Upper lobe of right lung (tissue), 1 donor: ENCODE measurements at regions not wholly inside any gene's neighbourhood (a gene's known extent, or its start where the extent isn't known, plus 50 kb on each side); places are given as distances from the start of the nearest gene placed in this dataset.
"Not testable (repeated sequence)": the region's sequence is repeated elsewhere in the genome, so short reads cannot be mapped to it uniquely, and the experiment has no call there.

ENCODE experiments used
- ATAC-seq: fragments of 200-7000 bp; cut with Tn5 transposase; one replicate; pipeline ENCODE4 v1.9.1; 2020; ENCODE audit warnings: mild to moderate bottlenecking, moderate library complexity
- DNase-seq: peaks from one replicate; pipeline ENCODE4 v3.0.0-alpha.2; 2020
- H3K27ac ChIP-seq: fragments of 200-600 bp; one replicate; pipeline ENCODE4 v1.8.0; 2022
- H3K27me3 ChIP-seq: fragments of 200-600 bp; one replicate; pipeline ENCODE4 v1.8.0; 2022; ENCODE audit warnings: mild to moderate bottlenecking
- H3K36me3 ChIP-seq: fragments of 200-600 bp; one replicate; pipeline ENCODE4 v1.8.0; 2022
- H3K4me1 ChIP-seq: fragments of 200-600 bp; one replicate; pipeline ENCODE4 v1.8.0; 2022
- H3K4me3 ChIP-seq: fragments of 200-600 bp; one replicate; pipeline ENCODE4 v1.8.0; 2022; ENCODE audit warnings: mild to moderate bottlenecking
- H3K9me3 ChIP-seq: fragments of 200-600 bp; one replicate; pipeline ENCODE4 v1.8.0; 2022
- CTCF ChIP-seq: fragments of 200-600 bp; IDR thresholded peaks from one replicate; pipeline ENCODE4 v1.8.0; 2022; ENCODE audit warnings: antibody characterized with exemption
- intact Hi-C: fragments of 100-400 bp; cut with DNase I; formaldehyde crosslinking; loops from one replicate; pipeline ENCODE4 v1.11.0; 2022
- donor health status: DM: no; HTN: yes; CAD: no; lungs with severe emphysema.

GRCh38 chr20:30376767-30377658 is 880.5 kb upstream of the DEFB115 start:
- peak; percentile 76 for TF ChIP-seq CTCF
- DNase-seq (peak; percentile 94), ATAC-seq (peak; percentile 100)
- intact Hi-C loops, result no loop called here
- peak overlapping the region; percentile 89 for H3K27ac ChIP-seq
- no peaks in the 10 kb centered on the region for H3K4me1 ChIP-seq
- H3K9me3 ChIP-seq, result no peaks in the 10 kb centered on the region
- H3K27me3 ChIP-seq, result no peaks in the 10 kb centered on the region
- no peaks in the 10 kb centered on the region for H3K36me3 ChIP-seq
- H3K4me3 ChIP-seq, result peak overlapping the region; percentile 91

GRCh38 chr20:30378317-30378716 is 879.1 kb upstream of the DEFB115 start:
- H3K9me3 ChIP-seq, H3K36me3 ChIP-seq, H3K27ac ChIP-seq, H3K27me3 ChIP-seq, ATAC-seq, DNase-seq, H3K4me1 ChIP-seq, intact Hi-C loops: not testable (repeated sequence)
- H3K4me3 ChIP-seq, result peak overlapping the region; percentile 91

- DNase-seq, H3K9me3 ChIP-seq, H3K27ac ChIP-seq, H3K36me3 ChIP-seq, H3K27me3 ChIP-seq, ATAC-seq, intact Hi-C loops, H3K4me3 ChIP-seq, H3K4me1 ChIP-seq: not testable (repeated sequence)
These were observed 878.7 kb upstream of the DEFB115 start for GRCh38 chr20:30378721-30379120.

- ATAC-seq, H3K36me3 ChIP-seq, intact Hi-C loops, H3K4me1 ChIP-seq, DNase-seq, H3K4me3 ChIP-seq, H3K9me3 ChIP-seq, H3K27ac ChIP-seq, H3K27me3 ChIP-seq: not testable (repeated sequence)
These were observed 872.6 kb upstream of the DEFB115 start for GRCh38 chr20:30384841-30385240.

GRCh38 chr20:30386099-30386498 is 871.4 kb upstream of the DEFB115 start:
- ATAC-seq, H3K4me1 ChIP-seq, H3K27me3 ChIP-seq, intact Hi-C loops, H3K4me3 ChIP-seq, DNase-seq, H3K9me3 ChIP-seq, H3K27ac ChIP-seq: not testable (repeated sequence)
- peaks cover 12% of the 10 kb centered on the region for H3K36me3 ChIP-seq

GRCh38 chr20:30387823-30388222 is 869.6 kb upstream of the DEFB115 start:
- H3K4me3 ChIP-seq, intact Hi-C loops, H3K27ac ChIP-seq, DNase-seq, ATAC-seq, H3K9me3 ChIP-seq, H3K4me1 ChIP-seq, H3K27me3 ChIP-seq: not testable (repeated sequence)
- peaks cover 23% of the 10 kb centered on the region for H3K36me3 ChIP-seq

- H3K4me3 ChIP-seq, H3K27me3 ChIP-seq, ATAC-seq, DNase-seq, H3K9me3 ChIP-seq, H3K4me1 ChIP-seq, H3K27ac ChIP-seq, intact Hi-C loops: not testable (repeated sequence)
- peaks cover 45% of the 10 kb centered on the region for H3K36me3 ChIP-seq
These were observed 863.9 kb upstream of the DEFB115 start for GRCh38 chr20:30393523-30393922.

GRCh38 chr20:30397111-30397510 is 860.4 kb upstream of the DEFB115 start:
- H3K4me1 ChIP-seq, H3K9me3 ChIP-seq, H3K4me3 ChIP-seq, H3K27me3 ChIP-seq, intact Hi-C loops, DNase-seq, ATAC-seq, H3K27ac ChIP-seq: not testable (repeated sequence)
- peaks cover 43% of the 10 kb centered on the region for H3K36me3 ChIP-seq

- H3K9me3 ChIP-seq, H3K36me3 ChIP-seq, ATAC-seq, H3K4me1 ChIP-seq, DNase-seq, H3K4me3 ChIP-seq, intact Hi-C loops, H3K27me3 ChIP-seq, H3K27ac ChIP-seq: not testable (repeated sequence)
These were observed 852.4 kb upstream of the DEFB115 start for GRCh38 chr20:30405061-30405460.

- intact Hi-C loops, H3K4me1 ChIP-seq, DNase-seq, H3K36me3 ChIP-seq, H3K27me3 ChIP-seq, H3K9me3 ChIP-seq, ATAC-seq, H3K4me3 ChIP-seq, H3K27ac ChIP-seq: not testable (repeated sequence)
These were observed 851.9 kb upstream of the DEFB115 start for GRCh38 chr20:30405585-30405984.

- intact Hi-C loops, ATAC-seq: not testable (repeated sequence)
These were observed 851.1 kb upstream of the DEFB115 start for GRCh38 chr20:30406370-30406769.

More at GRCh38 chr20:30406370-30406769, 851.1 kb upstream of the DEFB115 start:
- DNase-seq, H3K27ac ChIP-seq, H3K27me3 ChIP-seq, H3K9me3 ChIP-seq, H3K36me3 ChIP-seq, H3K4me1 ChIP-seq, H3K4me3 ChIP-seq: not testable (repeated sequence)
